HG02610 (cell line): ENCODE measurements at regions not wholly inside any gene's neighbourhood (a gene's known extent, or its start where the extent isn't known, plus 50 kb on each side); places are given as distances from the start of the nearest gene placed in this dataset.
A peak's percentile ranks its signal among the peaks of the same experiment; 100 is the strongest.

Source experiments
- ATAC-seq: cut with Tn5 transposase; IDR thresholded peaks from one replicate; pipeline ENCODE4 v1.9.1; 2021; ENCODE audit warnings: mild to moderate bottlenecking, moderate library complexity; ENCODE audit not compliant: unreplicated experiment

DNA sequence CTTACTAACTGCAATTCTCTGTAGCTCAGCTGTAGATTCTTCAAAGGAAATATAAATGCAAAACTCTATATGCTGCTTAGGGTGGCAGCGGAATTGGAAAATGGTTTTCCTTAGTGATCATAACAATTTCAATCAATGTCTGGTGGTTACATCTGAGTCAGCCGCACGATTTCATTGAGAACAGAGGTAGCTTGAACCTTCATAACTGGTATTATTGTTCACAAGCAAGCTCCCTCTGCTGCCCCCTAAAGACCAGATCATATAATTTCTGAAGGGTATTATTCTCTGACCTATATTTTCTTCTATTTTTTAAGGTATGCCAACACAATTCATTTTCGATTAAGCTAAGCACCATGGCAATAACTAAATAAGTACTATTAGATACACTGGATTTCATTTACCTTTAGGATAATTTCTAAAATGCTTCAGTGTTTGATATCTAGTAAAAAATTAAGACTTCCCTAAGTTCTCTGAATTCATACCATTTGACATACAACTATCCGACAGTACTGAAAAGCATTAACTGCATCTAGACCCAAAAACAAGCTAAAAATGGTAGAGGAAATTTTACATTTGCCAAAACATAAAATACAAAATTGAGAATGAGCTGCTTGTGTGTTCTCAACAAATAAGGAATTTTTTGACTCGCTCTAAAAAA lies 181.1 kb upstream of the SPEF2 start:
- ATAC-seq: peak; percentile 66

DNA sequence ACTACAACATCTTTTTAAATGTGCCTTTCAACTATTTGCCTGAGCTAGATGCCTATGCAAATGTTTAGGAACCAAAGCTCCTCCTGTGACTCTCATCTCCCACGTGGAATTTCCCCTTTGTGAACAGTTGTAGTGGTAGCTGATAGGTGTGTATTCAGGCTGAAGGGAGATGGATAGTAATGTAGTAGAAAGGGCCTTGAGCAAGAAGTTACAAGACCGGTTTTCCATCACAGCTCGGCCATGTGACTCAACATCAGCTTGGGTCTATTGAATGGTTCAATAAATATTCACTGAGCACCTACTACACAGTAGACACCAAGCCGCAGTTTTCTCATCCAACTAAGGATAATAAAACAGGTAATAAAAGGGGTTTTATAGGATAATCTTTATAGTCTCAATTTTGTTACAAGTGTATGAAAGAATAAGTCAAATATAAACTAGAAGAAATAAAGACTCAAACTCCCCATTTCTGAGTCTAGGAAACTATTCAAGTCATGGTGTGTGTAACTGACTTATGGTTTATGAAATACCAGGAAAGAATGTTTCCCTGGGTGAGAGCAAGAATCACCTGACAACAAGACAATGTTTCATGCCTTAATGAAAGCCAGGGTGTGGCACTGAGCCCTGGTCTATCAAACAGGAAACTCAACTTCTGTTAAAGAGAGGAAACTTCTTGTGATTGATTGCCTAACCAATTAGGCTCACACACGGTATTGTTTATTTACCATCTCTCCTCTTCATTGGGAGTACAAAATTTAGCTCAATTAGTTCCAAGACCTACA lies 187.1 kb upstream of the SPEF2 start:
- no peak for ATAC-seq

DNA sequence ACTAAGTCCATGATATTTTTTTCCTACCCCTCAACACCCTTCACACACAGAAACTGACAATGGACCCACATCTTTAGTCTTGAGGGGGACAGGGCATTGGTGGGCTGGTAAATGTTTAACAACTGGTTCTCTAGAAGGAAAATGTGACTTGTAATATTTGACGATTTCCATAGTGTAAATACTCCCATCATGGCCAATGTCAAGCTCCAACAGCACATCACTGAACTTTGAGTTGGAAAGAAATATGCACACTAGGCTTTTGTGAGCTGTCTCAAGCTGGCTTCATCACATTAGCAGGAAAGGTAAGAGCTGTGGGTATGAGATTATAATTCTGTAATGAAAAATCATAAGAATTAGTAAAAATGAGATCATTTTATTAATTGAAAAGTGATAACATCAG lies 189.9 kb upstream of the PRLR start:
- no peak for ATAC-seq

DNA sequence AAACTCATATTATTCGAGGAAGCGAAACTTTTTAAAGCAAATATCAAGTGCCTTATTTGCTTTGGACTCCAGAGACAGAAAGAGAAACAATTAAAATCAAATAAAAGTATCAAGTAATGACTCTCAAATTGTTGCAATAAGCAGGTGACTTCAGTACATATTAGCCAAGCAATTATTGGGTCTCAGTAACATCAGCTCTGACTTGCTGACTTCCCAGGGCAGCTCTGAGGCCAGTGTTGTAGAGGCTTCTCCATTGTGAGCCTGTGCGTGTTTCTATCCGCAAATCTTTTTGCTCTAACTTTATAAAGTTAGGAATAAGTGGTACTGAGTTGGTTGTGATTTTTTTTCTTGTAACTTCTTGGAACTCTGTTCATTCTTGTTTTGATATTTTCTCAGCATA lies 186.8 kb upstream of the PRLR start:
- ATAC-seq: no peak

DNA sequence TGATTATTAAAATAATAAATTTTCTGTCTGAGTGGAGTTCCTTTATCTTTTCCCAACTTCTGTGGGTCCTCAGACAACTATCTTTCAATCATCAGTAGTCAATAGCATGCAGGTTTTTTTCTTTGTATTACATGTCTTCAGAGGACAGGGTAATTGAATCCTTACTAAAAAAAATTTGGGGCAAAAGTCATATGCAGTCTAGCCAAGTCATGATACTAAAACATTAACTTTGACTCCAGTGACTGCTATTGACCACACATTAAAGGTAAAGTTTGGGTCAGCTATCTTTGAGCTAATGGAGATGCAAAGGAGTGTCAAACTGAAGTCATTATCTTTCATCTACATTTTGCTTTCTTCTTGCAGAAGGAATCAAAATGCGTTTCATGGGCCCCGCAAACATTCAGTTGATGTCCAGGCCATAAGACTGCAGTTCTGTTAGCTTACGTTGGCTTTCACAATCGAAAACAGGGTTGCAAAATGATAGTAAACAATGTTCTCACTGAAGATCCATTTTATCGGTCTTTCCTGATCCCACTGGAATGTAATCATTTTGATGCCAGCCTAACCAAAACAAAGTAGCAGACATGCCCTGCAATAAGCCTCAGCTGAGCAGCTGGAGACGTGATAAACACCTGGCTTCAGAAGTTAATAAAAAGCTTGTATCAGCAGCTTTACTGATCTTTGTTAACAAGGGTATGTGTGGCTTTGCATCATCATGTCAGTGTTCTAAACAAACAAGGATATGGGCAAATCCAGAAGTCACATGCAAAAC lies 186.1 kb upstream of the PRLR start:
- no peak for ATAC-seq

DNA sequence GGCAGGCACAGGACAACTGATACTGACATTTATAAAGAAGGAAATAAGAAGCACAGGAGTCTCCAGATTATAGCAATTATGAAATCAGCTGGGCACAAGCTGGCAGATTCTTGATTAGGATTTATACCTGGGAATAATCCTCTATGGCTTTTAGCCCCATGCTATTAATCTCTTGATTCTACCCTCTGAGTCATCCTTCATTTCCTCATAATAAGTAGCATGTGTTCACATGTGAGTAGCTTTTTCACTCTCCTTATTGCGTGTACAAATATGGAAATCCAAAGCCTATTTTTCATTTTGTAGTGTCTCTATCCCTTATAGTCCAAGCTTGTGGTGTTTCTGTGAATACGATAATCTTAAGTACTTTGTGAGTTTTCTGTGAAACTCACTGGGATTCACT lies 185.0 kb upstream of the PRLR start:
- ATAC-seq: no peak

DNA sequence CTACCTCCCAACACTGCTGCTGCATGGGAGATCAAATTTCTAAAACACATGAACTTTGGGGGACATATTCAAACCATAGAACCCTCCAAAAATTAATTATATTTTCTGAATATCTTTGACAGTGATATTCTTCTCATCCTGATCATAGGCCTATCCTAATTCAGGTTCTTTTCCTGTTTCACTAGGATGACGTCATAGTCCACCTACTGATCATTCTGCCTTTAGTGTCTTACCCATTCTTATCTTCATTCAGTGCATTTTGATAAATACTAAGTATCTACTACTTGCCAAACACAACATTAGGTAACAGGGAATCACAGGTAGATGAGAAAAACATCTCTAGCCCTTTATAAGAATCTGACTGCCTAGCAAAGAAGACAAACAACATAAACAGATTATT lies 179.1 kb upstream of the PRLR start:
- ATAC-seq: no peak

DNA sequence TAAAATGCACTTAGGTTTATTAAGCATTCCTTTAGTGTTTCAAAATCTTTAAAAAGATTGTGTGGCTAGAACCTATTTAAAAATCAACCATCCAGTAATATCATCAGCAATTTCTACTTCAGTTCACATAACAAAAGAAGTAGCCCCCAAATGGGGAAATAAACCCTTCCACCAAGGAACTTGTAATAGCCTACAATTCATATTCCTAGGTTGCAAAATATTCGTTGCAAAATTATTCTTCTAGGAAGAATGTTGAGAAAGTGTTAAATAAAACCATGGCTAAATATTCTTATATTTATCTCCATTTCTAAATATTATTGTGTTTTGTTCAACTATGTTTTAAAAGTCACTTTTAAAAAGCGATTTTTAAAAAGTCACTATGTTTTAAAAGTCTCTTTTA lies 177.9 kb upstream of the PRLR start:
- ATAC-seq: no peak

DNA sequence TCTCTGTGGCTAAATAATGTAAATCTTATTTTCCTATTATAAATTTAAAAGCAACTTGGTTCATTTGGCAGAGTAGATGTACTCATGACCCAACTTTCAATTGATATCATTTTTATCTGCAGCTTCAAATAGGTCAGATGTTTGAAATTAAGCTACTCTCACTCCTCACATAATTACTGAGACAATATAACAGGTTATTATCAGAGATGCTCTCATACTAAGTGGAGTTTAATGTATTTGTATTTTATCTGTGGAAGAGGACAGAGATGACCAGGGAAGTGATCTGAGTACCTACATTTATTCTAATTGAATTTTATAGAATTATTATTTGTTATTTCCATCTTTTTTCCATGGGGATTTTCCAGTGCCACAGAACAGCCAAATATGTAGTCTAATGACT lies 177.4 kb upstream of the PRLR start:
- ATAC-seq: no peak

DNA sequence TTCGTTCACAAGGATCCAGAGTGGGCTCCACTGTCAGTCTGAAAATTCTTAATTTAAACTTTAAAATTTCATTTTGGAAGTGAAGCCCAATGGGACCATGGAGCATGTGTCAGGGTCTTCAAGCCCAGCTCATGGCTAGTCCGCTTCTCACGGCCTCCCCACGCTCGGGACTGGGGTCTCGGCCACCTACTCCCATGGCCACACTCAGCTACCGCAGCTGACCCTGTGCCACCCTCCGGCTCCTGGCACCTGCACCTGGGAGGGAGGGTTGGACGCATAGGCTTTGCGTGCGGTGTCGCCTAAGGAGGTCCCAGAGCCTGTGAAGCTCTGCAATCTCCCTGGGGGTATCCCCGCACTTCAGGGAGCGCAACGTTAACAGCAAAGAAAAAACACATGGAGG lies 175.7 kb upstream of the PRLR start:
- no peak for ATAC-seq

DNA sequence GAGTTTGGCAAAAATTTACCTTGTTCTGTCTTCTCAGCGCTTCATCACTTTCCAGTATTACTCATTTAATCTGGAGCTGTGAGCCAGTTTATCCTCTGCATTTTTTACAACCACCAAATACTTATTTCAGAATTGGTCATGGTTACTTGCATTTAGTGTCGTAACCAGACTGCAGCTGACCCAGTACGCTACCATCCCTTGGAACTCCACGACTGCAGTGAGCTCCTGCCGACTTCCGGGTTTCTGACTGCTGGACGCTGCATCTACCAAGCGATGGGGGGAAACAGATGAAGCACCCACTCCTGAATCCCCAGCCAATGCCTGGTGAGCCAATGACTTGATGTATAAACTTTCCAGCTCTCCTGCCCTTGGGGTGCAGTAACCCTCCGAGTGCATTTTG lies 174.4 kb upstream of the PRLR start:
- no peak for ATAC-seq

DNA sequence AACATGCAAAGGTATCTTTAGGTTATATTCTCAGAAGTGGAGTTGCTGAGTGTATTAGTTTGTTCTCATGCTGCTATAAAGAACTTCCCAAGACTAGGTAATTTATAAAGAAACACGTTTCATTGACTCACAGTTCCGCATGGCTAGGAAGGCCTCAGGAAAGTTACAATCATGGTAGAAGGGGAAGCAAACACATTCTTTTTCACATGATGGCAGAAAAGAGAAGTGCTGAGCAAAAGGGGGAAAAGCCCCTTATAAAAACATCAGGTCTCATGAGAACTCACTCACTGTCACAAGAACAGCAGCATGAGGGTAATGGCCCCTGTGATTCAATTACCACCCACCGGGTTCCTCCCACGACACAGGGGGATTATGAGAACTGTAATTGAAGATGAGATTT lies 163.6 kb upstream of the PRLR start:
- no peak for ATAC-seq

DNA sequence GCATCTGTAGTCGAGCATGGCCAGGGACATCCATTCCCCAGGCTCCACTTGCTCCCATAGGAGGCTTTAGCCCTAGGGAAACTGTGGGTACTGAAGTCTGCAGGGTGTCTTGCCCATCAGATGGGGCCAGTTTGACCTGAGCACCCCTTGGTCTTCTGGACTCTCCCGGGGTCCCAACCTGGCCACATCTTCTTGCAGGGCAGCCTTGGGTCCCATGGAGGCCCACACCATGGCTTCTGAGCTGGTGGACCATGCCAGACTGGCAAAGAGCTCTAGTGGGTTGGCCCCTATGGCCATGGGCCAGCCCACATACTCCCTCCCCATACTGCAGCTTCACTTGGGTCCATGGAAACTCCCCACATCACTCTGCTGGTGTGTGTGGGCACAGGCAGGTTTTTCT lies 154.4 kb upstream of the PRLR start:
- ATAC-seq: no peak

DNA sequence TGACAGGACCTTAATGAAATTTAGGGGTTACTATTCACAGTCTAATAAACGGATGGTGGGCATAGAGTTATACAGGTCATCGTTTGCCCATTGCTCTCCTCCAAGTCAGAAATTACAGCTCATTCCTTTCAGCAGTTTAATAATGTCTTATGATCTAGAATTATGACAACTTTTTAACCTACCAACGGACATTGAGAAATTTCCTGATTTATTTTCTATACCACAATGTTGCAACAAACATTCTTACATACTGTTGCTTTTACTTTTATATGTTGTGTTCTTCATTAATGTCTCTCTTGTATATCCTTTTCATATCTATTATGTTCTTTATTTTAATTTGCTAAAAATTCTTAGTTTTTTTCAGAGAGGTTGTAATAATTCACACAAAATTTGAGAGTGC lies 152.8 kb upstream of the PRLR start:
- no peak for ATAC-seq

DNA sequence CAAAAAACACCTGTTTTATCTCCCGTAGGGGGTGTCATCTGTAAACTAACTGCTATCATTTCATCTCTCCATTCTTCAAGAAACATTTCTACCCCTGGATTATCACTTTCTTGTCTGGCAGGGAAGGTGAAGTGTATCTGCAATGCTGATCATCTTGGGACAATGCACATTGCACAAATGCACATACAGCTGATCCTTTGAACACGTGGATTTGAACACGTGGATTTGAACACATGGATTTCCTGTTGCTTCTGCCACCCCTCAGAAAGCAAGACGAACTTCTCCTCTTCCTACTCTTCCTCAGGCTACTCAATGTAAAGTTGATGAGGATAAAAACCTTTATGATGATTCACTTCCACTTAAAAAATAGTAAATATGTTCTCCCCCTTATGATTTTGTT lies 147.4 kb upstream of the PRLR start:
- no peak for ATAC-seq

DNA sequence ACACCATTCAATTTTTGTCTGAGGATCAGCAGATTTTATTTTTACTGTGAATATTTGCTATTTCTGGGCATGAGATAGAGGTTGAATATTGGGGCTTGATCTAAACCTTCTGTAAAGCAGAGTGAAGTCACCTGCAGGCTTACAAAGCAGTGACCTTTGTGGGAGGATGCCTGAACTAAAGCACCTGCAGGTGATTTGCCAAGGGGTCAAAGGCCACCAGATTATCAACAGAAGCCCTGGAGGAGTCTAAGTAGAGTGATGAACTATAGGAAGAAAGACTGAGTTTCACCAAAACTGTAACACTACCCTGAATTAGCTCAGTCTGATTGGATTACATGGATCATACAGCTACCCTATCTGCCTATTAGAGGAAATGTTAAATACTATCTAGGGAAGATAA lies 144.3 kb upstream of the PRLR start:
- ATAC-seq: no peak

DNA sequence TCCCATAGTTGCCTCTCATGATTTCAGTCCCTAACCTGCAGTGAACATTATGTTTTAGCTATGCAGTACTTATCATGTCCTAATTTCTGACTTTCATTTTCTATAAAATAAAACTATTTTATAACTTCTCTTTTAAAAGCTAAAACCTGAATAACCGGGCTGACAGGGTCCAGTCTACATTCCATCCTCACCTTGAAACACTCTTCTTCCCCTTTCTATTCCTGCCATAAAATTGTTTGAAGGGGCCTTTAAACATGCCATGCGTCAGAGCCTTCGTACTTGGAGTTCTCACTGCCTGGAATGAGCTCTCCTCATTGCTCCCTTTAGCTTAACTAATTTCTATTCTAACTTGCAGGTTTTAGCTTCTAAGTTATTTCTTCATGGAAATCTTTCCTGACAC lies 143.0 kb upstream of the PRLR start:
- ATAC-seq: no peak

DNA sequence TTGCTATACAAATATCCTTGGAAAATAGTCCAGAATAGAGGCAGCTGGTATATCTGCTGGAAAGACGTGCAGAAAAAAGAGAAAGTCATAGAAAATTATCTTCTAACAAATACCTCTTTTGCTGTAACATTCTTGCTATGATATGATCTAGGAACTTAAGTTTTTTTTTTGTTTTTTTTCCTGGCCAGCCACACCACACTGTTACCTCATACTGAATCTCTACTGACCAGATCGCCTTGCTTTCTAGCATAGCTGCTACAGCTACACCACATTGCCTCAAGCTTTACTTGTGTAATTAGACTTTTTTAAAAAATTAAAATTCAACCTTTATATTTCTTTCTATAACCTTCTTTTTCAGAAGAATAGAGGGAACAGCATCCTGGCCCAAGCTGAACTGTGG lies 142.2 kb upstream of the PRLR start:
- ATAC-seq: no peak

DNA sequence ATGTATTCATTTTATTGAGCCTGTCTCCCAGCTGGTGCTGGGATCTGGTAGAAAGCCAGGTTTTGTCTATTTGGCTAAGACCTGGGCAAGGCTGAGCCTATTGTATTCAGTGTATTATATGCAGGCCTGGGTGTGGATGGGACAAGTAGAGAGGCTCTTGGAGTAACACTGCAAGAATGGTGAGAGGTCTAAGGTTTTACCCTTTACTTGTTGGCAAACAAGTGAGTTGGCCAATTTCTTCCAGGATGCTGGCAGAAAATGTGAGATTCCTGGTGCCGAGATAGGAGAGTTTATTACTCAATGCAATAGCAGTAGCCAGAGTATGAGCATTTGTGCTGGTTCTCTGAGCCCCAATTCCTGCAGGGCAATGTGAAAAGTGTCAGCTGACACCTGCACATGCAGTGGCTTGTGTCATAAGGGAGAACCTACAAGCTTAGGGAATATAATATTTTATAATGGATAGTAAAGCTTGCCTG lies 141.7 kb upstream of the PRLR start:
- ATAC-seq: no peak

DNA sequence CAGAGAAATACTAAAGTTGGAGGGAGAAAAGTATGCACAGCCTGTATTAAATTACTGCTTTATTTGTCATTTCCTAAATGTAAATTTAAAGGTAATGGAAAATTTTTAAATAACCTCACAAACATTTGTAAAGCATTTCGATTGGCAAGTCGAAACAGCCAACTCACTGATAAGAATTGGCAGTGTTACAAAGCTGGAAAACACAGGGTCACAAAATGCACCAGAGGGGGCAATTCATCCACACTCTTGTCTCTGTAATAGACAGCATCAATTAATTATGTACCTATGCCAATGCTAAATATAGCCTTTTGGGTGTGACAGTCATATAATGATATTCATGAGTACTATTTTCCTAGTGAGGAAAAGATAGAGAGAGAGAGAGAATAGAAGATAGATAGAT lies 140.6 kb upstream of the PRLR start:
- no peak for ATAC-seq

DNA sequence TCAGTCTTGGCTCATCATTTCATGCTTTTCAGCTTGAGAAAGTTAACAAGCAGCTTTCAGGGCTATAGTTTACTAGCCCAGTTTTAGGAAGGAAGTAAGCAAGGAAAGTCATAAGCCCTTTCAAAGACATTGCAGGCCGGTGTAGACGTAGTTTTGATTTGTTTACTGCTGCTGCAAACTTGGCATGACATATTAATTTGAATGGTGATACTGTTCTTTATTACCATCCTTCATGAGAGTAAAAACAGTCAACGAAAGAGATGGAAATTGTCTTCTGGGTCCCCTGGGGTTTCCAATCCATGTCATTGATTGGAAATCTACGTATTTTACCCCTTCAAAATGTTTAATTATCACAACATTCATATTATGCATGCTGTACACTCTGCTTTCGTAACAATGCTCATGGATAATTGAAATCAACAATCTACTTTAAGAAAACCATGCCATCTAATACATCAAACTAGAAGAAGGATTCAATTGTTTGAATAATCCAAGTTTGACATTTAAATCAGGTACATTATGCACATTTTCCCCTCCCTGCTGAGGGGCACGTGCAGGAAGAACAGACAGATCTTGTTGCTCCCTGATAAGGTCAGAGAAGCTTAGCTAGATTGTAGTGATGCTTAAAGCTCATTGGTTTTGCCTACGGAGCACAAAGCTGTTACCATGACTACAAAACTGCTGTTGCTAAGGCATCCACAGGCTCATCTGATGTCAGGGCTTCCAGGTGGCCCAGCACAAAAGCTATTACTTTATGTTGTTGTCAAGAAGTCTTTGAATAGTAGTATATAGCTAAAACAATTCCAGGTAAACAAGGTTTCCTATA lies 139.9 kb upstream of the PRLR start:
- ATAC-seq: no peak
